B cell (primary cell): ENCODE measurements at regions not wholly inside any gene's neighbourhood (a gene's known extent, or its start where the extent isn't known, plus 50 kb on each side); places are given as distances from the start of the nearest gene placed in this dataset.

Source experiments
- ATAC-seq: fragments of 200-7000 bp; cut with Tn5 transposase; one replicate; pipeline ENCODE4 v1.10.0; 2021; ENCODE audit warnings: low read depth, mild to moderate bottlenecking, moderate number of reproducible peaks, moderate library complexity
- CTCF ChIA-PET: fragments of 350-600 bp; sonication (Branson Sonifier 250); formaldehyde crosslinking; loops from one replicate; lab custom pipeline; 2021; ENCODE audit warnings: antibody characterized with exemption, inconsistent platforms; lab: Charles Lee
- POLR2A ChIA-PET: fragments of 350-600 bp; sonication (Branson Sonifier 250); formaldehyde crosslinking; loops from one replicate; lab custom pipeline; 2021; ENCODE audit warnings: antibody characterized with exemption; lab: Charles Lee
- DNase-seq: peaks from one replicate; pipeline ENCODE4 v3.0.0; 2013
- H2AFZ ChIP-seq: 2 replicates; pipeline ENCODE4 v1.6.1; 2012; ENCODE audit warnings: mild to moderate bottlenecking, low read depth, low read length; ENCODE audit not compliant: insufficient read depth, poor library complexity, severe bottlenecking
- H3K27ac ChIP-seq, 2 donors: 1 replicate in 1 of 2; 2 replicates in 1 of 2; pipeline ENCODE4 v1.5.1; 2012 to 2013; ENCODE audit warnings: low read length in 2 of 2, mild to moderate bottlenecking in 2 of 2, moderate library complexity in 1 of 2
- H3K27me3 ChIP-seq, 4 experiments: fragments of 200-600 bp in 1 of 4; sonication (generic) in 1 of 4; replicated peaks in 1 of 4; 1 replicate in 2 of 4; 2 replicates in 2 of 4; pipeline versions ENCODE4 v1.6.1 to v1.7.0; 2013 to 2016; ENCODE audit warnings: low read length in 3 of 4, mild to moderate bottlenecking in 2 of 4, mixed read lengths in 1 of 4, moderate library complexity in 1 of 4; ENCODE audit not compliant: insufficient read depth in 4 of 4, control insufficient read depth in 3 of 4; ENCODE audit errors: control extremely low read depth in 1 of 4
- H3K36me3 ChIP-seq, 2 experiments: replicated peaks in 1 of 2; 1 replicate in 1 of 2; 2 replicates in 1 of 2; pipeline versions ENCODE4 v1.6.1 to v1.7.1; 2013; ENCODE audit warnings: low read length in 1 of 2; ENCODE audit not compliant: insufficient read depth in 2 of 2, control insufficient read depth in 1 of 2; ENCODE audit errors: control extremely low read depth in 1 of 2, extremely low read depth in 1 of 2
- H3K4me1 ChIP-seq, 2 donors: fragments of 200-600 bp in 1 of 2; sonication (generic) in 1 of 2; 1 replicate in 1 of 2; 2 replicates in 1 of 2; pipeline versions ENCODE4 v1.5.1 to v1.6.1; 2013 to 2017; ENCODE audit warnings: low read length in 2 of 2; ENCODE audit not compliant: control insufficient read depth in 2 of 2, insufficient read depth in 2 of 2
- H3K4me2 ChIP-seq: replicated peaks from 2 replicates; pipeline ENCODE3; 2012; ENCODE audit warnings: mild to moderate bottlenecking, low read depth, low read length; ENCODE audit not compliant: poor library complexity, severe bottlenecking
- H3K4me3 ChIP-seq, 5 experiments: fragments of 200-600 bp in 1 of 5; sonication (generic) in 1 of 5; 1 replicate in 3 of 5; 2 replicates in 2 of 5; pipeline versions ENCODE4 v1.5.1 to v1.7.0; 2011 to 2016; ENCODE audit warnings: low read length in 4 of 5, mild to moderate bottlenecking in 4 of 5, low read depth in 2 of 5, control low read depth in 1 of 5, moderate library complexity in 1 of 5; ENCODE audit not compliant: insufficient read depth in 1 of 5; ENCODE audit errors: control extremely low read depth in 1 of 5, extremely low read depth in 1 of 5
- H3K79me2 ChIP-seq: fragments of 200-600 bp; sonication (generic); one replicate; pipeline ENCODE4 v1.6.0; 2016; ENCODE audit warnings: low read length; ENCODE audit not compliant: control insufficient read depth, insufficient read depth
- H3K9ac ChIP-seq: fragments of 200-600 bp; sonication (generic); 2 replicates; pipeline ENCODE4 v1.6.1; 2017; ENCODE audit warnings: mild to moderate bottlenecking, low read length, moderate library complexity
- H3K9me3 ChIP-seq, 3 donors: one replicate each; pipeline versions ENCODE4 v1.6.1 to v1.7.1; 2013; ENCODE audit warnings: low read length in 2 of 3; ENCODE audit not compliant: control insufficient read depth in 2 of 3, insufficient read depth in 1 of 3; ENCODE audit errors: control extremely low read depth in 1 of 3
- H4K20me1 ChIP-seq: 2 replicates; pipeline ENCODE4 v1.6.0; 2012; ENCODE audit warnings: mild to moderate bottlenecking, low read length; ENCODE audit not compliant: insufficient read depth, control insufficient read depth, poor library complexity, severe bottlenecking
- H3K27ac Mint-ChIP-seq: one replicate; pipeline ENCODE4 v1.8.0; 2021; ENCODE audit warnings: mixed read lengths
- H3K27me3 Mint-ChIP-seq: one replicate; pipeline ENCODE4 v1.8.0; 2021; ENCODE audit warnings: mixed read lengths
- H3K4me1 Mint-ChIP-seq: one replicate; pipeline ENCODE4 v1.8.0; 2021; ENCODE audit warnings: mixed read lengths
- H3K4me3 Mint-ChIP-seq: one replicate; pipeline ENCODE4 v1.8.0; 2021; ENCODE audit warnings: mixed read lengths
- H3K9me3 Mint-ChIP-seq: one replicate; pipeline ENCODE4 v1.8.0; 2022; ENCODE audit warnings: mixed read lengths; ENCODE audit not compliant: insufficient read depth
- EZH2 ChIP-seq: IDR thresholded peaks from 2 replicates; pipeline ENCODE4 v1.6.1; 2012; ENCODE audit warnings: borderline replicate concordance, low read depth, mild to moderate bottlenecking, moderate library complexity, low read length; ENCODE audit not compliant: insufficient read depth, poor library complexity, severe bottlenecking
- whole genome bisulfite sequencing: methylation state at CpG from one replicate; pipeline ENCODE4 v1.1.5; 2013; ENCODE audit warnings: missing lambda C conversion rate; ENCODE audit not compliant: insufficient coverage; 5-methylcytosine and 5-hydroxymethylcytosine counted together
- intact Hi-C: fragments of 100-400 bp; cut with micrococcal nuclease; formaldehyde crosslinking; loops from one replicate; pipeline ENCODE4 v1.10.0; 2022
- TF ChIP-seq, protein P1 (sequence below): fragments of 200-600 bp; IDR thresholded peaks from one replicate; pipeline ENCODE4 v1.8.0; 2022; ENCODE audit warnings: antibody characterized with exemption, mild to moderate bottlenecking

DNA sequence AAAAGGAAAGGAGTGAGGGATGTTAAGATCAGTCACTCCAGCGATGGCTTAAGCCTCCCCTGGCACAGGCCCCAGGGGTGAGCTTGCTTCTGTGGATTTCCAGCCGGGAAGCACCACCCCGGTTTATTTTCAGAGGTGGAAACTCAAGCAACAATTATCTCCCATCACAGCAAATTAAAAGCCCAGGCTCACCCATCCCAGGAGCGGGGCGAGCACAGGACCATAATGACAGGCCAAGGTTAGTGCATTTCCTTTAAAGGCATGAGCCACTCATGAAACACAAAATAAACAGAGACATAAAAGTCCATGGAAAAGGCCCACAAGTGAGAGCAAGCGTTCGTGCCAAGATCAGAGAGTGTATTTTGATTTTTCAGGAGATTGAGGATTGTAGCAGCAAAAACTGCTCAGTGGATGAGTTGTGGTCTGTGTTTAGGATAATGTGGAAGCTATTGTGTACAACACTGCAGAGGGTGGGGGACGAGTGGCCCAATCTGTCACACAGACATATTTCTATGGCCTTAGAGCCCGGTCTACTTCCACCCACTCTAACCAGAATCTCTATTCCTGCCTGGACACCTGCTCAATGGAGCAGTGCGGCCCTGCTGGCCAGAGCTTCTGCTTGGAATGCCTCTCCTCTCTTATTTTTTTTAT, 111.4 kb upstream of the CDC42EP3 start:
- TF ChIP-seq, protein P1, sequence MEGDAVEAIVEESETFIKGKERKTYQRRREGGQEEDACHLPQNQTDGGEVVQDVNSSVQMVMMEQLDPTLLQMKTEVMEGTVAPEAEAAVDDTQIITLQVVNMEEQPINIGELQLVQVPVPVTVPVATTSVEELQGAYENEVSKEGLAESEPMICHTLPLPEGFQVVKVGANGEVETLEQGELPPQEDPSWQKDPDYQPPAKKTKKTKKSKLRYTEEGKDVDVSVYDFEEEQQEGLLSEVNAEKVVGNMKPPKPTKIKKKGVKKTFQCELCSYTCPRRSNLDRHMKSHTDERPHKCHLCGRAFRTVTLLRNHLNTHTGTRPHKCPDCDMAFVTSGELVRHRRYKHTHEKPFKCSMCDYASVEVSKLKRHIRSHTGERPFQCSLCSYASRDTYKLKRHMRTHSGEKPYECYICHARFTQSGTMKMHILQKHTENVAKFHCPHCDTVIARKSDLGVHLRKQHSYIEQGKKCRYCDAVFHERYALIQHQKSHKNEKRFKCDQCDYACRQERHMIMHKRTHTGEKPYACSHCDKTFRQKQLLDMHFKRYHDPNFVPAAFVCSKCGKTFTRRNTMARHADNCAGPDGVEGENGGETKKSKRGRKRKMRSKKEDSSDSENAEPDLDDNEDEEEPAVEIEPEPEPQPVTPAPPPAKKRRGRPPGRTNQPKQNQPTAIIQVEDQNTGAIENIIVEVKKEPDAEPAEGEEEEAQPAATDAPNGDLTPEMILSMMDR, result no peak
- no peak for TF ChIP-seq EZH2
- POLR2A ChIA-PET, result no interaction called here
- intact Hi-C loops, result no loop called here

DNA sequence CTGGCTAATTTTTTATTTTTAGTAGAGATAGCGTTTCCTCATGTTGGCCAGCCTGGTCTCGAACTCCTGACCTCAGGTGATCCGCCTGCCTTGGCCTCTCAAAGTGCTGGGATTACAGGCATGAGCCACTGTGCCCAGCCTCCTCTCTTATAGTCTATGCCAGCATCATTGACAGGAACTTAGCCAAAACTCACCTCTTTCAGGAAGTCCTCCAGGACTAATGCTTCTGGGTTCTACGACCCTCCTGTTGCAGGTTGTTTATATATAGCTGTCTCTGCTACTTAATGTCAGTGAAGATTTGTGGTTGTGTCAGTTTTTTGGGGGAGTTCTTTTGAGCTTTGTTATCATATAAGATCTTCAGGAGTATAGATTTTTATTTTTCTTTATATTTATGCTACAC, 112.1 kb upstream of the CDC42EP3 start:
- Mint-ChIP-seq H3K4me1 (no peaks in the 10 kb centered on the region), H3K9me3 (peaks cover 5% of the 10 kb centered on the region), H3K27ac (no peak overlapping the region), H3K4me3 (no peak overlapping the region), H3K27me3 (peaks cover 6% of the 10 kb centered on the region)
- CTCF ChIA-PET, result no interaction called here
- H3K27me3 ChIP-seq, result no peaks in the 10 kb centered on the region
- no peak overlapping the region for H3K4me3 ChIP-seq
- ATAC-seq (no peak), DNase-seq (no peak)
- H3K79me2 ChIP-seq, result no peaks in the 10 kb centered on the region
- TF ChIP-seq, protein P1, result no peak
- TF ChIP-seq EZH2, result no peak
- H3K4me2 ChIP-seq, result no peak overlapping the region
- 100% methylated on average over 4 of the region's 4 CpGs for WGBS
- H3K36me3 ChIP-seq, result no peaks in the 10 kb centered on the region
- H3K9me3 ChIP-seq, result peaks cover 0 to 7% (median 1%) of the 10 kb centered on the region in 3 donors
- H3K4me1 ChIP-seq, result no peaks in the 10 kb centered on the region
- POLR2A ChIA-PET, result no interaction called here
- intact Hi-C loops, result no loop called here
- H4K20me1 ChIP-seq, result no peaks in the 10 kb centered on the region
- no peak overlapping the region for H3K9ac ChIP-seq
- H3K27ac ChIP-seq, result no peak overlapping the region
- H2AFZ ChIP-seq, result no peak overlapping the region

More for the DNA sequence above, 111.4 kb upstream of the CDC42EP3 start:
- DNase-seq (no peak), ATAC-seq (no peak)
- Mint-ChIP-seq H3K27ac (no peak overlapping the region), H3K4me1 (no peaks in the 10 kb centered on the region), H3K4me3 (no peak overlapping the region), H3K27me3 (peaks cover 13% of the 10 kb centered on the region), H3K9me3 (peaks cover 2% of the 10 kb centered on the region)
- WGBS, result 97% methylated on average over 7 of the region's 10 CpGs
- no peak overlapping the region for H3K27ac ChIP-seq
- no peaks in the 10 kb centered on the region for H3K4me1 ChIP-seq
- no peaks in the 10 kb centered on the region for H4K20me1 ChIP-seq
- H3K9me3 ChIP-seq, result peaks cover 0 to 3% (median 0%) of the 10 kb centered on the region in 3 donors
- H2AFZ ChIP-seq, result no peak overlapping the region
- CTCF ChIA-PET, result interaction anchor here (1.6 kb wide), 1 partner anchor 50 kb away, joined by 4 read pairs; no protein-coding TSS in a partner anchor
- H3K4me3 ChIP-seq, result no peak overlapping the region
- no peaks in the 10 kb centered on the region for H3K36me3 ChIP-seq
- no peaks in the 10 kb centered on the region for H3K79me2 ChIP-seq
- H3K27me3 ChIP-seq, result no peaks in the 10 kb centered on the region
- H3K4me2 ChIP-seq, result no peak overlapping the region
- H3K9ac ChIP-seq, result no peak overlapping the region
